ENCODE measurements at regions not wholly inside any gene's neighbourhood (a gene's known extent, or its start where the extent isn't known, plus 50 kb on each side); places are given as distances from the start of the nearest gene placed in this dataset.

GRCh38 chr4:147138171-147138570 lies 192.5 kb upstream of the TTC29 start:
- TF ChIP-seq, protein P1, sequence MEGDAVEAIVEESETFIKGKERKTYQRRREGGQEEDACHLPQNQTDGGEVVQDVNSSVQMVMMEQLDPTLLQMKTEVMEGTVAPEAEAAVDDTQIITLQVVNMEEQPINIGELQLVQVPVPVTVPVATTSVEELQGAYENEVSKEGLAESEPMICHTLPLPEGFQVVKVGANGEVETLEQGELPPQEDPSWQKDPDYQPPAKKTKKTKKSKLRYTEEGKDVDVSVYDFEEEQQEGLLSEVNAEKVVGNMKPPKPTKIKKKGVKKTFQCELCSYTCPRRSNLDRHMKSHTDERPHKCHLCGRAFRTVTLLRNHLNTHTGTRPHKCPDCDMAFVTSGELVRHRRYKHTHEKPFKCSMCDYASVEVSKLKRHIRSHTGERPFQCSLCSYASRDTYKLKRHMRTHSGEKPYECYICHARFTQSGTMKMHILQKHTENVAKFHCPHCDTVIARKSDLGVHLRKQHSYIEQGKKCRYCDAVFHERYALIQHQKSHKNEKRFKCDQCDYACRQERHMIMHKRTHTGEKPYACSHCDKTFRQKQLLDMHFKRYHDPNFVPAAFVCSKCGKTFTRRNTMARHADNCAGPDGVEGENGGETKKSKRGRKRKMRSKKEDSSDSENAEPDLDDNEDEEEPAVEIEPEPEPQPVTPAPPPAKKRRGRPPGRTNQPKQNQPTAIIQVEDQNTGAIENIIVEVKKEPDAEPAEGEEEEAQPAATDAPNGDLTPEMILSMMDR (IDR thresholded peaks at IDR 0.05): no peak
- TF ChIP-seq CREM (CRISPR knock-in tag; IDR thresholded peaks at IDR 0.05): no peak

Data from WTC11 (cell line).